HG03354 (cell line): ENCODE measurements at regions not wholly inside any gene's neighbourhood (a gene's known extent, or its start where the extent isn't known, plus 50 kb on each side); places are given as distances from the start of the nearest gene placed in this dataset.

Experiments
- ATAC-seq: cut with Tn5 transposase; IDR thresholded peaks from one replicate; pipeline ENCODE4 v1.9.1; 2021; ENCODE audit warnings: mild to moderate bottlenecking; ENCODE audit not compliant: unreplicated experiment, poor library complexity, severe bottlenecking

DNA sequence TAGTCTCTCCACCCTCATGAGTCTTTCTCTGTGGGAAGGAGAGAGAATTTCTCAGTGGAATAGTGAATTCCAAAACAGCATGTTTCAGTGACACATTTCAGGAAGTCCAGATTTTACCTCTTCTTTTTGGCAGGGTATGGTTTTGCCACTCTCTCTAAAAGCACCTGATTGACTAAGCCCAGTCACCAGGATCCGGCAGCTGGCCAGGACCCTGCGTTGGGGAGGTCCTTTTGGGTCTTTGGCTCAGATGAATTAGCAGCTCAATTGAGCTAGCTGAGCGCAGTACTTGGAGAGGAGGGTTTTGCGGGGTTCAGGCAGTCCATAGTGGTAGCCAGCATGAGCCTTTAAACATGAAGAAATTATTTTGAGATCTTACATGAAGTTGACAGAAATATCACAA, 548.2 kb downstream of the PDCD6IP start:
- ATAC-seq = no peak

DNA sequence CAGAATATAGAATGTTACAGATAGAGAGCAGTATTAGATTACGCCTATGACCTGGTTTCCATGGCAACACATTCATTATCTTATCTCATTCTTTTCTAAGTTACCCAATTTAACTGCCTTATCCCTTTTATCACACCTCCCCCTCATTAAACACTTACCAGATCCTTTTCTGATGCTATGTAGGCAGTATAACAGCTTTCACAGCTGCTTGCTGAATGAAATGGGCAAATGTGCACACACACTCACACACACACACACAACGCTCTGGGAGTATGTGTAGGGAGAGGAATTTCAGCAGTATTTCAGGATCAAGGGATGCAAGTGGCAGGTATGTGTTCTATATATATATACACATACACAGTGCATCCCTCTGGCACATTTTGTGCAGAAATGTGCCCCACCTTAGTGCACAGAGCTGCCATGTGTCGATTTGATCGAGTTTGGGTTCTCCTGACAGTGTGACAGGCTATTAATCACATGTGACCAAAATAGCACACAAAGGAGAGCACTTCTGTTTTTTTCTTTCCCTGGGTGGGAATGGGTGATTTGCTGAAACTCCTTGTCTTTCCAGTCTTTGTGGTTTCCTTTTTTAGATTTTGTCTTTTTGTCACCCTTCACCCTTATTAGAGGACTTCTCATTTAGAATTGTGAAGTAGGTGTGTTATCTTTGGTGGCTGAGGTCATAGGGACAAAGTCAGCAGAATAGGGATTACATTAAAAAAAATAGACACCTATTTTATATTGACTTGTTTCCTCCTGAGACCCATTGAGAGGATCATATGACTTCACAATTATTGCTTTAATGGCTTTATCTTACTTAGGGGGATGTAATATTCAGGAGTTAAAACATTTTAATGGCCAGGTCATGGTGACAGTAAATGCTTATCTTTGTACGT, 553.7 kb downstream of the PDCD6IP start:
- ATAC-seq = no peak

DNA sequence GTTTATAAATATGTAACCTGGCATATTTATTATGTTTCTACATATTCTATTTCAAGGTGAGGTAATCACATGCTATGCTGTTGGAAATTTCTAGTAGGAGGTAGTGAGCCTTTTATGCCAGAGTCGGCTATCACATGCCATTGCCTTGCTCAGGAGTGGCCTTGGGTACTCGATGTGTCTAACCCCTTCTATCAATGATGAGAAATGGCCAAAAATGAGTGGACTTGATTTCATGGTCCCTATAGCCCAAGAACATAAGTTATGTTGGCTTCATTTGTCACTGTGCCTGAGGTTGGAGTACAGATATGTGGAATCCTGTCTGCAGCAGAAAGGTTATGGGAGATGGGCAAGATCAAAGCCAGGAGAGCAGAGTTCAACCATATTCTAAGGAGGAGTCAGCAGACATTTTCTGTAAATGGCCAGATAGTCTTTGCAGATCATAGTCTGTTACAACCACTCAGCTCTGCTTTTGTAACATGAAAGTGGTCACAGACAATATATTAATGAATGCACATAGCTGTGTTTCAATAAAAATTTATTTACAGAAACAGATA, 554.4 kb downstream of the PDCD6IP start:
- ATAC-seq = no peak

DNA sequence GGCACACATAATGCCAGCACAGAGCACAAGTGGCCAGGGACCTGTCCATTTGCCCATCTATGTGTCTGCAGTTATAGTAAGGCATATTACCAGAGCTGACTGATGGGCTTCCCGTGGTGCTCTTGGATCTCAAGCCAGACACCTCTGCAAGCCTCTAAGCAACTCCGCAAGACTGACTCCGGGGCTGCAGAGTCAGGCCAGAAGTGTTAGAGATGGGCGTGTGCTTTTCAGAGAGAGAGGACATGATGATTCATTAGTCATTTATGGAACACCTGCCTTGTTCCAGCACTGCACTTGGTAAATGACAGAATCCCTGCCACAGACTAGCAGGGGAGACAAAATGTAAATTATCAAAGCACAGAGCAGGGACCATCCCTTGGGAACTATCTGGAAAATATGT, 559.0 kb downstream of the PDCD6IP start:
- no peak for ATAC-seq

DNA sequence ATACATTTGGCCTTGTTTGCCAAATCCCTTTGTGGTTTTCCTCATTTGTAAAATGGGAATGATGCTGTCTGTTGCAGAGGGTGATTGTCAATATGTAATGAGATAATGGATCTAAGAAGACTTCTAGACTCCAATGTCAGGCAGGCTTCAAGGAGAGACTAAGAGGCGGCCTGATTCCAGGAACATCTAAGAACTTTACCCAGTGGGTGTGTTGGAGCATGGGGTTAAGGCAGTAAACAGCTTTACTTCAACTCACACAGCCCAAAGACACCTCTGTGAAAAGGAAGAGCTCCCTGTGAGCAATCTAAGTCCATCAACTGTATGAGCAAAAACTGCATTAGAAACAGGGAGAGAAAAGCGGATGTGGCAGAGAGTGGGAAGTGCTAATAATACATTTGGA, 560.6 kb downstream of the PDCD6IP start:
- no peak for ATAC-seq

DNA sequence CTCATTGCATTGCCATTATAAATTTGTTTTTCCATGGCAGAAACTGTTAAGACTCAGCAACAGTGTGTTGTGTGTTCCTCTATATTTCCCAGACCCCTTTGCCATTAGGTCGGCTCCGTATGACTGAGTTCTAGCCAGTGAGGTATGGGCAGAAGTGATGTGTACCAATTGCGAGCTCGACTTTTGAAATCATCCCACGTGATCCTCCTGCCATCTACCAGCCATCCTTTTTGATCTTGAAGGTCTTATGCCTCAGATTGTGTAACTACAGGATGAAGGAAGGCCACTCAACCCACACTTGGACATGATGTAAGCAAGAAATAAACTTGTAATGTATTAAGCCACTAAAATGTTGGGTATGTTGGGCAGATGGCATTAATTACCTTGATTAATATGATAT, 562.3 kb downstream of the PDCD6IP start:
- no peak for ATAC-seq

DNA sequence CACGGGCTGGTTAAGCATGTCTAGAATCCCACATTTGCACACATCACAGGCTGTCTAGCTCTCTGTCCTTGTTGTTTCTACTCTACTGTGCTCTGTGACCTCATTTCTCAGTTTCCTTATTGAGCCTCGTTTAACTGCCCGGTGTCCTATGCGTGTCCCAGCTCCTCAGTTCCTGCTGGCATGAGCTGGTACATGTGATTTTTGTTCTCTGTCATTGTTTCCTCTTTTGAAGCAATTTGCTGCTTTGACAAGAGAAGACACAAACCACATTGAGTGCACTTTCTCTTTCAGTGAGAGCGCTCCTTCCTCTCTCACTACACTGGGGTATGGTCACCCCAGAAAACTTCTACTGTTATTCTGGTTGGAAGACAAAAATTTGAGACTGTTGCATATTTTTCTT, 563.5 kb downstream of the PDCD6IP start:
- ATAC-seq = peak; percentile 94

DNA sequence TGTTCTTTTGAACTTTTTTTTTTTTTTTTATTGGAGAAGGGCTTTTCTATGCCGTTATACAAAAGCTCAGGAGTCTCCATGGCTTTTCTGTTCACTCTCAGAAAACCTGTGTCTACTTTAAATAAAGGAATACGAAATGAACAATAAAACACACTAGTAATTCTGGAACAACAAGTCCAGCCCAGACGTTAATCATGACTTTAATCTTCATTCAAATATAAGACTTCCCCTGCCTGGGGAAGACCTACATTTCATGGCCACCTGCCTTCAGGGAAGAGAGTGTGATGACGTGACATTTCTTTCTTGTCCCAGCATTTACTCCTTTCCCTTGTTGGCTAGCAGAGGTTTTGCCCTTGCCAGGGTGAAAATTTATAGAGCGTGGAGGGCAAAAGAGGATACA, 564.5 kb downstream of the PDCD6IP start:
- no peak for ATAC-seq

DNA sequence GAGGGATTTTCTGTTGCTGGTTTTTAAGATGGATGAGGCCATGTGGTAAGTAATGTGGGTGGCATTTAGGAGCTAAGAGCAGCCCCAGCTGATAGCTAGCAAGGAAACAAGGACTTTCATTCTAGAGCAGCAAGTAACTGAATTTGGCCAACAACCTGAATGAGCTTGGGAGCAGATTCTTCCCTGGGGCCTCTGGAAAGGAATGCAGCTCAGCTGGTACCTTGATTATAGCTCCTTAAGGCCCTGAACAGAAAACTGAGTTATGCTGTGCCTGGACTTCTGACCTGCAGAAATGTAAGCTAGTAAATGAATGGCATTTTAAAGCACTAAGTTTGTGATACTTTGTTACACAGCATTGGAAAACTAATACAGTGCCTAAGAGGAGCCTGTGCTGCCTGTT, 565.5 kb downstream of the PDCD6IP start:
- ATAC-seq = no peak

DNA sequence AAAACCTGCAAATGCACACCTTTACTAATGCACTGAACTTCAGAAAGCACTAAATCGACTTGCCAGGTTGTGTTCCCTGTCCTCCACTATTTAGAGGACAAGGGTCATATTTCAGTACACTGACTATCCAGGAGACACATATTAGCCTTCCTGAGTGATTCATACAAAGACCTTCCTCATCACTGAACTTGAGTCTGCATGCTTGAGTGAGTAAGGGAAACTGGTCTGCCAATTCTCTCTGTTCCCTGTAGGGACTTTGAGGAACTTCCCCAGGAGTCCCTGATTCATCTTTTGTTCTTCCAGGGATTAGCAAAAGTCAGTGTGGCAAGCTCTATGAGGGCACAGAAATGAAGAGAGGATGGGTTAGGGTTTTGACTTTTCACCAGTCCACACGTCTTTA, 565.9 kb downstream of the PDCD6IP start:
- ATAC-seq = no peak

DNA sequence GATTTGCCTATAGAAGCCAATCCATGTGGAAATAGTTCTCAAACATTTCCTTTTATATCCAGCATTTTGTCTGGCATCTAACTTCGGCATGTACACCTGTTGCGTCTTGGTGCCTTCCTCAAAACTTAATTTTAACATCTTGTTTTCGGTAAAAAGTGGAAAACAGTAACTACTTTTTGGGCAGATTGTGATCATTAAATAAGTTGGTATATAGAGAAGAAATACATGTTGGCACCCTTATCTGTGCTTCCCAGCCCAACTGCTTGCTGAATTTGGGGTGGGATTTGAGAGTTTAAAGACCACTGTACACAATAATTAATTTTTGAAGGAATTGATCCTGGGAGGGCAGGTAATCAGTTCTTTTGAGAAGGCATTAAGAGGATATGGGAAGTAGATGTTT, 566.8 kb downstream of the PDCD6IP start:
- no peak for ATAC-seq

DNA sequence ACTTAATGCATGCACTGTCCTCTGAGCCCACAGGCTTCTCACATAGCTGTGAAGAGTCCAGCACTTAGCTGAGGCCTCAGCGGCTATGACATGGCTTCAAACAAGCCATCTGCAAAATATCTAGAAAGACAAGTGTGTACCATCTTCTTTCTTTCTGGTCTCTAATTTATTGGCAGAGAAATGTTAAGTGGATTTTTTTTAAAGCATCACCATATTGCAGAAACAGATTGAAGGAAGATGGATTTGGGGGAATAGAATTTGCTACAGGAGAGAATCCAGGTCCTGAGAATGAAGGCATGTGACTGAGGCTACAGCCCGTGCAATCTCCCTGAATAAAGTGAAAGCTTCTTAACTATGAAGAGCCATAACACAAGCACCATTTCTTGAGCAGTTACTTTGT, 567.3 kb downstream of the PDCD6IP start:
- no peak for ATAC-seq

DNA sequence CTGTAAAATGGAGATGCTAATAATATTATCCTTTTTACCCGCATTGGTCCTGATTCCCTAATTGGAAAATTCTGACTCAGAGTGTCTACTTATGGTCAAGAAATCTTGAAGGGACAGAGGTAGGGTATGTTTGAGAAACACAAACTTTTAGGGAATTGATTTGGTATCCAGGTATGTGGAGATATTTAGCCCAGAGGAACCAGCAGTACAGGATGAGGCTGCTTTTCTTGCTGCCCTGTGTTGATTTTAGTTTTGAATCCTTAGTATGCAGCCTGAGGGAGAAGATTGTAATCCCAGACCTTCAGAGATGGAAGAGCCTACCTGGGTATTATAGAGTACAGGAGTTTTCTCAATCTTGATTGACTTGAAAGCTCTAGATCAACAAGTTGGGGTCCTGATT, 569.1 kb downstream of the PDCD6IP start:
- no peak for ATAC-seq

DNA sequence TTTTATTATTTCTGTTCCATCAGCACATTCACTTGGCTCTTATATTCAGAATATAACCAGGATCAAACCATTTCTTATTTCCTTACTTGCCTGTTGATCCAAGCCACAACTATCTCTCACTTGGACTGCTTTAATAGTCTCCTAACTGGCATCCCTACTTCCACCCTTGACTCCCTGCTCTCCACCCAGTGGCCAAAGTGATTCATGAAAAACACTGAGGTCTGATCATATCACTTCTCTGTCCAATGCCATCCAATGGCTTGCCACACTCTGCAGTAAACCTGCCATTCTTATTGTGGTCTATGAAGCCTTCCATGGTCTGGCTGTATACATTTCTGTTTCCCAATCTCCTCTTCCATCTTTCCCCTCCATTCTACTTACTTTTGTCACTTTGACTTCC, 576.1 kb downstream of the PDCD6IP start:
- no peak for ATAC-seq

DNA sequence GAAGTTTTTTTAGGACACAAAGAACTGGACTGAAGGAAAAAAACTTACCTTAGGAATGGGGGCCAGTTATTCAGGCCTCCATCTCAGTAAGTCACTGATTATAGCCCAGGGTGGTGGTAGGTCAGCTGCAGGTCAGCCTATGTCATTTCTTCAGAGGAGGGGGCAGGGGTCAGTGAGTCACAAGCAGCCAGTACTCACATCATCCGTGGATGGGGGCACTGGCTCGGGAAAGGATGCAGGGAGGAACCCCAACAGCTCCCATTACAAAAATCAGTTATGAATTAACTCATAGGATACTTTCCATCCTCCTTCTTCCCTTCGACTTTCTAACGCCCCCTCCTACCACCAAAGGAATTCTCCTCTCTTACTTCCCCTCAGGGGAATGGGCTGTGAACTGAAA, 578.3 kb downstream of the PDCD6IP start:
- ATAC-seq = no peak

DNA sequence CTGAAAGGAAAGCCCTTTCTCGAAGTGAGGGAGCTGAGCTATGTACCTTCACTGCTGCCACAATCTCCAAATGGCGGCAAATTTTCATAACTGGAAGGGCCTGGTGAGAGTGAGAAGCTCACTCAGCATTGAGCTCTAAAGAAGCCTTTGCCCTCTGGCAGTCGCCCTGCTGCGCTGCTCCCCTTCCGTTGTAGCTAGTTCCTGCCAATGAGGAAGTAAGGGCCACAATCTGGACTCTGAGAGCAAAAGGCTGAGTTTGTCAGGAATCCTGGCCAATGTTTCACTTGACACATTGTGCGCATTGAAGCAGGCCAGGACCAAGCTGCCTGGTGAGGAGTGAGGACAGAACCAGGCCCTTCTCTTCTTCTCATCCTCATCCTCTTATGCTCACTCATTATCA, 579.5 kb downstream of the PDCD6IP start:
- no peak for ATAC-seq

DNA sequence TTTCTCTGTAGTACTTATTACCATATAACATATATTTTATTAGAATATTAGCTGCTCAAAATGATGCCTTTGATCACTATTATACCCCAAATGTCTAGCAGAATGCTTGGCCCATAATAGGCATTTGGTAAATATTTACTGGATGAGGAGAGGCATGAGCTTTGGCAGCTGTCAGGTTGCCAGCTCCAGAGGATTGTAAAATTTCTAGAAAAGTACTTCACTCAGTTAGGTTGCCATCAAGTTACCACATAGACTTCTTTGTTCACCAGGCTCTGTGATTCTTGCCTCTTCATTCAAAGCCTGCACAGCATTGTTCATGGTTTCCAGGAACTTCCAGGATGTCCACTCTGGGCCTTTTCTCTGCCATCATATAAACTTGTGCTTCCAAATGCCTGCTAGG, 582.8 kb downstream of the PDCD6IP start:
- no peak for ATAC-seq

DNA sequence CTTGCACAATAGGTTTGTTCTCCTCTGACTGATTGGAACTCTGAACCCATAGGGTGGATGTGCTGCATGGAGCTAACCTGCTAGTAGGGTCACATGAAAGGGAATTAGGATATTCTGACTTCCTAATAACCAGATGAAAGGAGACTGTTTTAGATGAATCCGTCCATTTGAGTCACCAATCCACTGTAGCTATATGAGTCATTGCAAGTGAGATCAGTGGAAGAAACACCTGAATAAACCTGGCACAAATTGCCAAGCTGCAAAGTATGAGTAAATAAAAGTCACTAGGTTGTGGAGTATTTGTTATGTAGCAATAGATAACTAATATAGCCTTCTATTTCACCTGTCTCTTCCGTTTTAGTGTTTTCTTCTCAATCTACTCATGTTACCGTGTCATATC, 584.4 kb downstream of the PDCD6IP start:
- no peak for ATAC-seq

DNA sequence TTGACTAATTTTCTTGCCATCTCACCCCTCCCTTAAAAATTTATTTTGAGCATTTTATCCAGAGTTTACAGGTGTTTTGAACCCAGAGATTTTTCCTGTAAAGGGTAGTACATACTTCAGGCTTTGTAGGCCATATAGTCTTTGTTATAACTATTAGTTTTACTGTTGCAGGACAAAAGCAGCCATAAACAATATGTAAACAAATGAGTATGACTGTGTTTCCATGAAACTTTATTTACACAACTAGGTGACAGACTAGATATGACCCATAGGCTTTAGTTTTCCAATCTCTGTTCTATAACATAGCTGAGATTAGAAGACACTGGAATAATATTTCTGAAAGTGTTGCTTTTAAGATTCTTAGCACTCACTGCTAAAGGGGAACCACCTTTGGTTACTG, 587.9 kb downstream of the PDCD6IP start:
- ATAC-seq = no peak

DNA sequence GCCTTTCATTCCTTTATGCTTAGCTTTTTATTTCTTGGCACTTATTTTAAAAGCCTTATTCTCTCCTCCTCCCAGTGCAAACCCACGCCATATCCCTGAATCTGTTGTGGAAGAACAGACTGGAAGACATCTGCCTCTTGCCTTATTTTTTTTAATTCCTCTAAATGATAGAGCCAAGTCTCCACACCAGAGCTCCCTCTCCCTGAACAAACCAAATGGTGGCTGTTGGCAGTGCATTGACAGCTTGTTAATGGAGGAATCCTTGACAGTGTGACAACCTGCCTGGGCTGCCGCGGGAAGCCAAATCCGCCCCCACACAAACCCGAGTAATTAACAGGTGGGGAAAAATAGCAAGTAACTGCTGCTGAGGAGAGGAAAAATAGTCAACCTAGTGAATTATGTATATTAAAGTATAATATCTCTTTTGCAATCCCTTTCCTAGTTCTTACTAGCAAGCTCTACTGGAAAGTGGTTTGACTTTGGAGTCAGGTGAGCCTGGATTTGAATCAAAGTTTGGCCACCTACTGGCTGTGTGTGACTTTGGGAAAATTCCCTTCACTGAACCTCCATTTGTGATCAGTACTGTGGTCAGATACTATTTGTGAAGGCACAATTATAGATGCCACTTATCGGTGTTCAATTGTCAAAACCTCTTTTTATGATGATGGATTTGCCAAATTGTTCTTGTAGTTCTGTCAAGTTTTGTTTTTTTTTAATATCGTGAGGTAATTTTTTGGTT, 589.6 kb downstream of the PDCD6IP start:
- ATAC-seq = no peak

DNA sequence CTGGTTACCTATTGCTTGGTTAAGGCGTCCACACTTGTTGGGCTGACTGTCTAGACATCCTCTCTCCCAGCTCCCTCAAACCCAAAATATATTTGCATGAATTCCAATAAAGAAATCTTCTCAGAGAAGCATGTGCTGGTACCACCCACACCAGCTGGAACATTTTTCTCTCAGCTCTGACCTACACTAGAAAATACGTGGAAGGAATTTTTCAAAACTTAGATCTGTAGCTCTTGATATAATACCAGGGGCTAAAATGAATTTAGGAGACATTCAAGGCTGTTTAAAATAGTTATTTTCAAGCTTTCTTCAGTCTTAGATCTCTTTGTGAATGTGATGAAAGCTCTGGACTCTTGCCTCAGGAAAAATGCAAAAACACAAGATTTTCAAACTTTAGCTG, 590.4 kb downstream of the PDCD6IP start:
- no peak for ATAC-seq
